ENCODE measurements at regions not wholly inside any gene's neighbourhood (a gene's known extent, or its start where the extent isn't known, plus 50 kb on each side); places are given as distances from the start of the nearest gene placed in this dataset.

- no peak for DNase-seq (ENCODE audit: low spot score)
- intact Hi-C loops (cut with DNase I) = no loop called here
These were observed 300.6 kb downstream of the SEC14L1 start for GRCh38 chr17:77441130-77441920.

DNA sequence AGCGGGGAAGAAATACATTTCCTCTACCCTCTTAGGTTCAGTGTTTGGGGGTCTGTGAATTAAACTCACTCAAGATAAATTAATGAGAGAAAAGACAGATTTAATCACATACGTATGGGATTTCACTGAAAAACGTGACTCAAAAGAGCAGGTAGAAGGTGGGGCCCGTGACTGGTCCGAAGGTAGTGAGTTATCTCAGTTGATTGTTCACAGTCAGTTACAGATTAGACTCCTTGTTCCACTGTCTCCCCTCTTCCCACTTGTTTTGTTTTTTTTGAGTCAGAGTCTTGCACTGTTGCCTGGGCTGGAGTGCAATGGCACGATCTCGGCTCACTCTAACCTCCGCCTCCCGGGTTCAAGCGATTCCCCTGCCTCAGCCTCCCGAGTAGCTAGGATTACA lies 301.2 kb downstream of the SEC14L1 start:
- intact Hi-C loops (cut with DNase I) = no loop called here
- no peak for DNase-seq (ENCODE audit: low spot score)

DNA sequence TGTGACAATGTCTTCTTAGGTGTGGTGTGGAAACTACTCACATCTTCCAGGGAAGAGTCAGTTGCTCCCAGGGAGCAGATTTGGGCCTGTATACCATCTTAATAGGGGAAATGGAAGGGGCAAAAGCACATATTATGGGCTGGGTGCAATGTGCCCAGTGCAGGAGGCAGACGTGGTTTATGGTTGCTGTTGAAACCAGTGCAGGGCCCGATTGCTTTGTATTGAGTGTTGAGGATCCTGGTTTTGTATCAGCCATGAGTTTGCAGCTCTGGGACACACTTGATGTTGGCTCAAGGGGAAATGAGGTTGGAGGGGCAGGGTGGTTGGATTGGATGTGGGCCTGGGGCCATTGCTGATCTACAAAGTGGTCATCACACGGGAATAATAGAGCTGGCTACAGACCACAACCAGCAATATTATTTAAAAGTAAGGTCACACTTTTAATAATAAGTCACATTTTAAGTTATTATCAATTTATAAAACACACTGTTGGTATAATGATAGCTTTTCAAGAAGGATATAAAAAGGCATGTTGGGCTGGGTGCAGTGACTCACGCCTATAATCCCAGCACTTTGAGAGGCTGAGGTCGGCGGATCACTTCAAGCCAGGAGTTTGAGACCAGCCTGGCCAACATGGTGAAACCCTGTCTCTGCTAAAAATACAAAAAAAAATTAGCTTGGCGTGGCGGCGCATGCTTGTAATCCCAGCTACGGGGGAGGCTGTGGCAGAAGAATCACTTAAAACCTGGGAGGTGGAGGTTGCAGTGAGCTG lies 302.4 kb downstream of the SEC14L1 start:
- DNase-seq (ENCODE audit: low spot score) = no peak
- intact Hi-C loops (cut with DNase I) = no loop called here

GRCh38 chr17:77443748-77444260 lies 303.0 kb downstream of the SEC14L1 start:
- intact Hi-C loops (cut with DNase I) = no loop called here
- no peak for DNase-seq (ENCODE audit: low spot score)

- no peak for DNase-seq (ENCODE audit: low spot score)
- intact Hi-C loops (cut with DNase I) = no loop called here
These were observed 303.8 kb downstream of the SEC14L1 start for GRCh38 chr17:77444628-77444983.

DNA sequence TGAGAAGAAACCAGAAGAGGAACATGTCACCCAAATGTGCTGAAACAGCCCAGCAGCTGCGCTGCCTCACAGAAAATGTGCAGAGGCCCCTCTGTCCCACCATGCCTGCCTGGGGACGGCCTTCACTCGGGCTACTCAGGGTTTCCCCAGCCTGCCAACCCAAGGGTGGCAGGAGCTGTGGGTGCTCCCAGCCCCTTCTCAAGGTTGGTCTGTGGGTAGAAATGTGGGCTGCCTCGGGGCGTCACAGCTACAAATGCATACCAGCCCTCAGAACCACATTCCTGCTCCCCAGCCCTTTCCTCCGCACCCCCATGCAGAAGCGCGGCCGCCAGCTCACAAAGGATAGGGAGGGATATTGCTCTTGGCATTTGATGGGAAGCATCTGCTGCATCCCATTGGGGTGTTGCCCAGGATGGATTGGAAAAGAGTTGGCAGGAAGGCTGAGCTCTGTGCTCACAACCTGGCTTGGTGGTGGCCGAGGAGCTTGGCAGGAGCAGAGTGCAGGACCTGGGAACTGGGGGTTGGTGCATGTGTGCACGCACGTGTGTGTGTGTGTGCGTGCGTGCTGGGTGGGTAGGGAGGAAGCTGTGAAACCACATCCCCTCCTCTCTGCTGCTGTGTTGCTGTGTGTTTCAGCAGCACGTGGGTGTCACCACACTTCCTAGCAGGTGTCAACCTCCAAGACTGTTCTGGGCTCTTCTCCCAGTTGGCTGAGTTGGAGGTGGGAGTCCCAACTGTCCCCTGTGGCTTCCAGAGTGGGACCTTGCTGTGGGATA lies 304.4 kb downstream of the SEC14L1 start:
- no peak for DNase-seq (ENCODE audit: low spot score)
- intact Hi-C loops (cut with DNase I) = no loop called here

DNA sequence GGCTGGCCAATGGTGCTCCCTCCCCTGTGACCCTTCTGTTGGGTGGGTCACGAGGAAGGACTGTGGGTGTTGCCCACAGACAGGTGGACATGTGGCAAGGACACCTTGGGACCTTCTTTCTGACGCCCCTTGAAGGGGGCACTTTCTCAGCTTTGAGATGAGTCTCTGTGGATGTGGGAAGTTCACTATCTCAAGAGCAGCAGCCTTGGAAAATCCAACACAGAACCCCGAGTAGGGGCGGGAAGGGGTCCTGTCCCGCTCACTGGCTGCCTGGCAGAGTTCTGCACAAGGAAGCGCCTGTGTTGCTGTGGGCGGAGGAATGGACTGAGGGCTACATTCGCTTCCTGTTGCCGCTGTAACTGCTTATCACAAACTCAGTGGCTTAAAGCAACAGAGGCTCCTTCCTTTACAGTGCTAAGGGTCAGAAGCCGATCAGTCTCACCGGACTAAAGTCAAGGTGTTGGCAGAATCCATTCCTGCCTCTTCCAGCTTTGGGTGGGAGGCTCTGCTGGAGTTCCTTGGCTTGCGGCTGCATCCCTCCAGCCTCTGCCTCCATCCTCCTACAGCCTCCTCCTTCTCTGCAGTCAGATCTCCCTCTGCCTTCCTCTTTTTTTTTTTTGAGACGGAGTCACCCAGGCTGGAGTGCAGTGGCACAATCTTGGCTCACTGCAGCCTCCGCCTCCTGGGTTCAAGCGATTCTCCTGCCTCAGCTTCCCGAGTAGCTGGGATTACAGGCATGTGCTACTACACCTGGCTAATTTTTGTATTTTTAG lies 305.2 kb downstream of the SEC14L1 start:
- intact Hi-C loops (cut with DNase I) = no loop called here
- no peak for DNase-seq (ENCODE audit: low spot score)

GRCh38 chr17:77446940-77447634 lies 306.3 kb downstream of the SEC14L1 start:
- intact Hi-C loops (cut with DNase I) = no loop called here
- DNase-seq (ENCODE audit: low spot score) = no peak

- DNase-seq (ENCODE audit: low spot score) = no peak
- intact Hi-C loops (cut with DNase I) = no loop called here
These were observed 308.7 kb downstream of the SEC14L1 start for GRCh38 chr17:77449373-77449907.

DNA sequence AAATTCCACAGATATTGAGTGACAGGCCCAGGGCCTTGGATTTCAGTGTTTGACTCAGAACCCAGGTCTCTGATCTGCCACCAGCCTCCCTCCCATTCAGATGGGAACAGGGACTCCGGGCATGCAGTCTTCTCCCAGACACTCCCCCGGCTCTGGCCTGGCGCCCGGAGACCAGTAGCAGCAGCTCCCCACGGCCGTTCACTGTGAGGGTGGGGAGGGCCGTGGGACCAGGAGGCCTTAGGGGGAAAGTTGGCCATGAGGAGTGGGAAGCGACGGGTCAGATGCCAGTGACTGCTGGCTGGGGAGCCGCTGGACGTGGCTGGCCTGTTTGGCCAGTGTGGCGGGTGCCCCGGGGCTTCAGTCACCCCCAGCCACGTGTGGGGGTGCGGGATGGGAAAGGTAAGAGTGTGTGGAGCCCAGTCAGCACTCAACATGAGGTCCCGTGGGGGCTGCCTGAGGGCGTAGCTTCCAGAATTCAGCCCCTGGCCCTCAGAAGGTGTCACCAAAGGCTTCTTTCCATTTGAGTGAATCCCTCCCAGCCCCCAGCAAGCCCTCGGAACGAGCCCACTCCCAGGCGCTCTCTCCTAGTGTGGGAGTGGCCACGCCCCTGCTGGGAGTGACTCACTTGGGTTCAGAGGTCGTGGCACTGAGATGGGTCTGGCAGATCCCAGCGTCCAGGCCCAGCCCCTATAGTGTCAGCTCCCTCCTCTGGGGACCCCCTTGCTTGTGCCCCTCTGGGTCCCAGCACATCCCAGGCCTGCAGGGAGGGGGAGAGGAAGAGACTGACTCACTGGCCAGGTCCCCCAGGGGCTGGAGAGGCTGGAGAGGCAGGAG lies 309.4 kb downstream of the SEC14L1 start:
- DNase-seq (ENCODE audit: low spot score) = no peak
- intact Hi-C loops (cut with DNase I) = no loop called here

GRCh38 chr17:77450742-77451244 lies 310.0 kb downstream of the SEC14L1 start:
- intact Hi-C loops (cut with DNase I) = no loop called here
- no peak for DNase-seq (ENCODE audit: low spot score)

- no peak for DNase-seq (ENCODE audit: low spot score)
- intact Hi-C loops (cut with DNase I) = no loop called here
These were observed 310.6 kb downstream of the SEC14L1 start for GRCh38 chr17:77451245-77451893.

GRCh38 chr17:77451894-77452852 lies 311.4 kb downstream of the SEC14L1 start:
- peak; percentile 89 for DNase-seq (ENCODE audit: low spot score)
- intact Hi-C loops (cut with DNase I) = no loop called here

DNA sequence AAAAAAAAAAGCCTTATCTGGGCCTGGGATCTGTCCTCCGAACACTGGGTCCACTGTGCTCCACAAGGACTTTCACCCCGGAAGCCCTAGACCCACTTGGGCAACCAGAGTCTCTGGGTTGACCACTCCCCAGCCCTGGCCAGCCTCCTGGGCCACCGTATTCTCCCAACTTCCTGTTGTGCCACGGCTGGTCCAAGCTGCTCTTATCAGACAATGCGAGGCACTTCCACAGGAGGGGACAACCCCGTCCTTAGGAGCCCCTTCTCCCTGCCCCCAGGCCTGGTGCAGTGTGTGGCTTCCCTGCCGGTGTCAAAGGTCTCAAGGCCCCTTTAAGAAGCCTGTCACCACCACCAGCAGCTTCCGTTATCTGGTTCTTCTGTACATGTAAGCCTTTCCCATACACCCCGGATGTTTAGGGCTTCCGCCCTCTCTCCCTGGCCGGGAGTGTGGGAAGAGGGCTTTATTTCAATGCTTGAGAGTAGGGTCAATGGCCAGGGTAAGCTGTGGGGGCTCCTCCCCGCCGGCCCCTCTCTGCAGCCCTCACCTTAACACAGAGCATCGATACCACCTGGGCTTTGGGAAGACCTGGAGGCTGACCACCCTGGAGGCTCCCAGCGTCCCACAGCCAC lies 313.0 kb downstream of the SEC14L1 start:
- no peak for DNase-seq (ENCODE audit: low spot score)
- intact Hi-C loops (cut with DNase I) = no loop called here
